ENCODE measurements at regions not wholly inside any gene's neighbourhood (a gene's known extent, or its start where the extent isn't known, plus 50 kb on each side); places are given as distances from the start of the nearest gene placed in this dataset.
"Not testable (repeated sequence)": the region's sequence is repeated elsewhere in the genome, so short reads cannot be mapped to it uniquely, and the experiment has no call there.

DNA sequence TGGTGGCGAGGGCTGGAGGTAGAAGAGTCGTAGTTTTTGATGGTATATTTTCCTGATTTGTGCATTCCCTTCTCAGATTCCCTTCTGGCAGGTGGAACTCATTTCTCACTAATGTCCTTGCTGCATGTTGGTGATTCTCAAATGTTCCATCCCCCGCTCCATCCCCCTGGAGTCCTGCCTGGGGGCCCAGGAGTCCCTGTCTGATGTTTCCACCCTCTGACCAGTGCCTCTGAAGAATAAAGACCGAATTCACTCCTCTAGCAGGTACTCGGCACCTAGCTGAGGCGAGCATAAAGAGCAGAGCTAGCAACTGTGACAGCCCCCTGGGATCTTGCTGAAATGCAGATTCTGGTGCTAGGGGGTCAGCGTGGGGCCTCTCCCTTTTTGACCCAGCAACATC lies 301.8 kb downstream of the BCL2L11 start:
- not testable (repeated sequence) for DNase-seq (ENCODE audit: low read depth in 2 of 3, low spot score in 1 of 3)

DNA sequence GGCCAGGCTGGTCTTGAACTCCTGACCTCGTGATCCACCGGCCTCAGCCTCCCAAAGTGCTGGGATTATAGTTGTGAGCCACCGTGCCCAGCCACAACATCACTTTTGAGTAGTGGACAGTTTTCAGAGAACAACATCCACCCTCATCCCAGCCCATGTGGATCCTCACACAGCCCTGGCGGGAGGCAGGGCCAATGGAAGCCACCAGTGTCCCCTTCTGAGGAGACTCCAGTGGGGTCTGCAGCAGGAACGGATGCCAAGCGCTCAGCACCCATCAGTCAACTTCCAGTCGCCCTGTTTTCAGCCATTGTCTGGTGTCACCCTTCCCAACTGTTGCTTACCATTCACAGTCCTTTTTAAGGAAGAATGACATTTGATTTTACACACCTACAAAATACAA lies 302.5 kb downstream of the BCL2L11 start:
- DNase-seq (ENCODE audit: low read depth in 2 of 3, low spot score in 1 of 3) = not testable (repeated sequence)

DNA sequence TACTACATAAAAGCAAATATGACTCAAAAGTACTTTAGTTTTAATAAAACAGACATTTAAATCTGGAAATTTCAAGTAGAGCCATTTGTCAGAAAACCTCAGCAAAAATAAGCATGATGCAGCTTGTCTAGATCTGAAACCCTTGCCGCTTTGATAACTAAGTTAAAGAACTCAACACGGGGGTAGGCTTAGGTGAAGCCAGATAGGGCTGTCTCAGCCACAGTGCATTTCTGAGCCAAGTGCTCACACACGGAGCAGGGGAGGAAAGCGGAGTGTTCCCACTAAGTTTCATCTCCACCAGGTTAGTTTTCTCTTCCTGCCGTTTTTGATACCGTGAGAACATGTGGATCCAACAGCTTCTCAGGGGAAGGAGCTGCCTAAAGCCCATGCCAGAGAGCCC lies 303.5 kb downstream of the BCL2L11 start:
- not testable (repeated sequence) for DNase-seq (ENCODE audit: low read depth in 2 of 3, low spot score in 1 of 3)

DNA sequence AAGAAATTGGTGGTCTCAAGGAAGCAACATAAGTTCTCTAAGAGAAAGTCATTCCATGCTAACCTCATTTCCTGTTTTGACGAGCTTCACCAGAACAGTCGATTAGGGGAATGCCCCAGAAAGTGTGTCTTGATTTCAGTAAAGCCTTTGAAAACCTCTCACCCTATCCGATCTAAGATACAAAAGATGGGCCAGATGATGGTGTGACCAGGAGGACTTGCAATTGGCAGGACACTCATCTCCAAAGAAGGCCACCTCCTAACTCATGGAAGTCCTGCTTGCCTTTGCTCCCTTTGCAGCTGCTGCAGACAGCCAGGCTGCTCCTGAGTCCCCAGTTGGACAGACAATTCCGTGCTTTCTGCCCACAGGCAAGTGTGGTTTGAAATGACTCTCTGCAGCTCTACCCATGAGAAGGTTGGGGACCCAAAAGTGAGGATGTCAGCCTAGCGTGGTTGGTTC lies 304.2 kb downstream of the BCL2L11 start:
- peak in 2 of 3 donors; percentile 42 to 62 for DNase-seq (ENCODE audit: low read depth in 2 of 3, low spot score in 1 of 3)

DNA sequence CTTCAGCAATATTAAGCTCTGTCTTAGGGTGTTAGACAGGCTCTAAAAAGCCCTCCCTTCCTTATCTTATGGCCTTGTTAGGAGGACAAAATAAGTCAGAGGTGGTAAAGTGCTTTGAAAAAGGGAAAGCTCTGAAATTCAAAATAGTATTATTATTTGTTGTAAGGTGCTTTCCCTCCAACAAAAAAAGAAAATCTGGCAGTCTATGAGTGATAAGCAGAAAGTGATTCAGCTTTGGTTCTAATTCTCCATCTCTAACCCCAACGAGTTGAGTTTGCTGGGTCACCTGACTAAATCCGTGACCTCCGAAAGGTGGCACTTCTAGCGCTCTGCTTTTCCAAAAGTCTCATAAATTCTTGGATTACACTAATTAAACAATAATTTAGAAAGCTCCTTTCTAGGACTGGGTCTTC lies 305.1 kb downstream of the BCL2L11 start:
- peak in 1 of 3 donors; percentile 45 for DNase-seq (ENCODE audit: low read depth in 2 of 3, low spot score in 1 of 3)

DNA sequence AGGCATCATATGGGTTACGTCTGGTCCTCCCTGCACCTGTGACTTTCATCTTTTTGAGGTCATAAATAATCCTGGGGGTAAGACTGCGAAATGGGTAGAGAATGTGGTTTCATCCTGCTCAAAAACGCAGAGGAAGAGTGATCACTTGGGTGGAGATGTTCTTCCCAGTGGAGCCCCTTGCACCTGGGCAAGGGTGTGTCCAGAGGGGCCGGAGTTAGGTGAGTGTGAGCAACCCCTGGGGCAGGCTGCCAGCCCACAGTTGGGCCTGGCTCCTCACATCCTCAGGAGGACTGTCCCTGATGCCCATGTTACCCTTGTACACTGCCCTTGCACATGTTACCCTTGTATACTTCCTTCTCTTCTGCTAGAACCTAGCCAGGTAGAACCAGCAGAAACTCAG lies 306.6 kb downstream of the BCL2L11 start:
- not testable (repeated sequence) for DNase-seq (ENCODE audit: low read depth in 2 of 3, low spot score in 1 of 3)

DNA sequence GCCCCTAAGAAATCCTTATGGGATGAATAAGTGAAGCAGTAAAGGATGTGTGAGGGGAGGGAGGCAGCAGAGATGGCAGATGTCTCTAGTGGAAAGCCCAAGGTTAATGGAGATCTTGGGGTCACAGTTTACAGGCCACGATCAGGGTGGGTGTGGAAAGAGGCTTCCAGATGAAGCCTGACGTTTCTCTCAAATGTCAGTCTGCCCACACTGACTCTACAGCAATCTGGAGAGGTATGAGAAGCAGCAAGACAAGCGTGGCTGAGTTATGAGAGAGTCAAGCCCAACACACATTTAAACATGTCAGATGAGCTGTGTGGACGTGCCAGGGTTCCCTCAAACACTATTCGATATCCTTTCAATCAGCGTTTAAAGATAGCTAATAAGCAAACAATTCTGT lies 308.2 kb downstream of the BCL2L11 start:
- not testable (repeated sequence) for DNase-seq (ENCODE audit: low read depth in 2 of 3, low spot score in 1 of 3)

DNA sequence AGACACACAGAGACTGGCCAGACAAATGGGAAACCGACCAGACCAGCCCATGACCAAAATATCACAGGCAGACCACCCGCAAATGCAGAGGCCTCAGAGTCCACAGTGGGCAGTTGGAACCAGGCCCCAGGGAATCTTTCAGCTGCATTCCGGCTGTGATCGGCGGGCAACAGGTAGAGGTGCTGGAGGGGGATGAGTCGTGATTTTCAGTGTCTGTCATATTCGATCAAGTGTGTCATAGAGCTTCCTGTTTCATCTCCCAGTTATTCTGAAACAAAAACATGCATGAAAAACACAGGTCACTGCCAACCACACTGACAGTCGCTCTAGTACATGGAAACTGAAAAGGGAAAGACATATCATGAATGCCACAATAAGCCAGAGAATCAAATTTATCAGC lies 308.6 kb downstream of the BCL2L11 start:
- not testable (repeated sequence) for DNase-seq (ENCODE audit: low read depth in 2 of 3, low spot score in 1 of 3)

DNA sequence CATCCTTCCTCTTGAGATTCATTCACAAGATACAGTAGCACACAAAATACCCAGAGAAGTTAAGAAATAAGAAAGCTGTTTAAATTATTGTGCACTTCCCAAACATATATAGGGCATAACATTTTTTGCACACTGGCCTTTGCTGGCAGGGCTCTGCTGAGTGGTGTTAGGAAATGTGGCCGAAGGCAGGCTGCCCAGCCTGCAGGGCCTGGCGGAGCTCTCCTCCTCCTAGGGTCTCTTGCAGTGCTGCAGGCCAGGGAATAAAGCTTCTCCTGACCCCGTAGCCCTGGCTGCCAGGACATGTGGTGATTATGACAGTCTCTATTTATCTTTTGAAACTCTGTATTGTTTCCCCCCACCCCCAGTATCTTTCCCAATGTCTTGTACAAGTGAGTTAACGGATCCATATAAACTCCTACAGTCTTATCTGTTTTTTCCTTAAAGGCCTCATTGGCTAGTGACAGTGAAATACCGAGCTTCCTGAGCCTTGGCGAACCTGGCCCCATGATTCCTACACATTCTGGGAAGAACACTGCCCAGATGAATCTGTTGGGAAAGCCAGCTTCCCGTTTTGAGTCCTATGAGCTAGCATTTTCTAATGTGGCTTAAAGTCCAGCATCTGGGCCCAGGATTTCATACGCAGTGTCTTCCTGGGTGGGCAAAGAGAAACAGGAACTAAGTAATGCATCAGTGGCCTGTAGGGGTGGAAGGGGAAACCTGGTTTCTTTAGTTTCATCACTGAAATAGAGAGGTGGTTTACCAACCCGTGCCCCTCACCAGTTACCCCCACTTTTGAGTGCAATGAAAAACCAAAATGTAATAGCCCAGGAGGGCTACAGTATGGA lies 310.3 kb downstream of the BCL2L11 start:
- not testable (repeated sequence) for DNase-seq (ENCODE audit: low read depth in 2 of 3, low spot score in 1 of 3)

DNA sequence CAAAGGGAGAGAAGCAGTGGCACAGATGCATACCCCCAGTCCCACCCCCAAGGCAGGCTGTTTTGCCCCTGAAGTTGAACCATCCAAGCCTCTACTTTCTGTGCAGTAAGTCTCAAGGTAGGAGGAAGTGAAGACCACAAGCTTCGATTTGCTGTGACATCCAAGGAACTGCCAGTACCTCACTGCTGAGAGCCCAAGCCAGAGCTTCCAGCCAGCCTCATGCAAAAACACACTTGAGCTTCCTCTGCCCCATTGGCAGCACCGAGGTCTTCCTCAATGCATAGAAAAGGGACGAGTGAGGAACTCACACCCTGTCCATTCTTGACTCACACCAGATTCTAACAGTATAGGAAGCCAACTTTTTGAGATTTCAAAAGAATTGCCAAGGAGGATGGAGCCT lies 311.7 kb downstream of the BCL2L11 start:
- not testable (repeated sequence) for DNase-seq (ENCODE audit: low read depth in 2 of 3, low spot score in 1 of 3)

DNA sequence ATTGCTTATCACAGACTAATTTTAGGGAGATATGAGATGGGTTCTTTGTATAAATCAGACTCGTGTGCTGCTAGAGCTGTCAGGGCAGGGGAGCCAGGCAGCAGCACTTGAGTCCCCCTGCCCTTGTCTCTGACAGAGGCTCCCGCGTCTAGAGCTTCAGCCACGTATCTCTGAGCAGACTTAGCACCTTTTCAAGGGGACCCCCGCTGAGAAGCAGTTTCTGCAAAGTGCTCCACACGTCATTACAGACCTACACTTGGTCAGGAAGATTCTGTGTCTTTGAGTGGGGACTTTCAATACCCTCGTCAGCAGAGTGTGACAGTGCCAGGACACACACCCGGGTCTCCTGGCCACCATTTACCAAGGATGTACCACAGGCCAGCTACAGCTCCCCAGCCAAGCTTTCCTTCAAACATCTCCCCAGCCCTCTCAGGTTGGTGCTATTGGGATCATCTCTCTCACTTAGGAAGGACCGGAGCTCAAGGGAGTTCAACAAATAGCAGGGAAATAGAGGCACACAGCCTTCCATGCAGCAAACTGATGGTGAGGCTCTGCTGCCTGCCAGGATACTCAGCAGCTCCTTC lies 312.3 kb downstream of the BCL2L11 start:
- DNase-seq (ENCODE audit: low read depth in 2 of 3, low spot score in 1 of 3) = not testable (repeated sequence)

DNA sequence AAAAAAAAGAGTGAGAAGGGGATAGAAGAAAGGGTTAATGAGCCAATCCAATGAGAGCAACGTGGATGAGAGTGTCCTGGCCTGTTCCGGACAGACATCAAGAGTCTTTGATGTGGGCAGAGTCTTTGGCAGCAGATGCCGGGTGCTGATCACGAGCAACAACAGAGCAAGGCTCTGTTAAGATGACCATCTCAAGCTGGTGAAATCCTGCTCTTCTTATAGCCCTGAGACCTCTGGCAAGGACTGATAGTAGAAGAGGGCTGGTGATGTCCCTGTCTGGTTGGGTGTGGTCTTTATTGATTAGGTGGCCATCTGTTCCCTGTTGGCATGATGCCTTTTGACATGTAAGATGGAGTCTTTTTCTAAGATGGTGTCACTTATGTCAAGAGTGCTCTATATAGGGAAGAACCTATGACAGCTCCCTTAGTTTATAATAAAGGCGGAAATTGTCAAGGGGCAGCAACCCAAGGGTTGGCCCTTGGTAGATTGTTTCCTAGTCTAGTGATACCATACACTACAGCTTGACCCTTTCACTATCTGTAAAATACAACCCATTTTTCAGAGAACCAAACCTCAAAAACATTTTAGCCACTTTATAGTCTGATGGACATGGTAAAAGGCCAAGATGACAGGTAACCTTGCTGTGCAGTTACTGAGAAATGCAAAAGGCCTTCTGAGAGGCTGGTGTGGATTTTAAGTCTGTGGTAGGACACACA lies 313.3 kb downstream of the BCL2L11 start:
- not testable (repeated sequence) for DNase-seq (ENCODE audit: low read depth in 2 of 3, low spot score in 1 of 3)

DNA sequence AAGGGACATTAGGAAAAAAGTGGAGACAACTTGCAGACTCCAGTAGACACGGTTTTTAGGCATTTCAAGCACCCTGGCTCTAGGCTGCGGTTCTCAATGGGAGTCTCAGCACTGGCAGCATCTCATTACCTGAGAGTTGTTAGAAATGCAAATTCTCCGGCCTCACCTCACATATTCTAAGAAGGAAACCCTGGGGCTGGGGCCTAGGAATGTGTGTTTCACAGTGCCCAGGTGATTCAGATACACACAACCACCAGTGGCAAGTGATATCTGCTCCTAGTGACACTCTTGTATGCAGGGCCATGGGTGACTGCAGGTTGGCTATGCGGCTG lies 313.9 kb downstream of the BCL2L11 start:
- DNase-seq (ENCODE audit: low read depth in 2 of 3, low spot score in 1 of 3) = not testable (repeated sequence)

DNA sequence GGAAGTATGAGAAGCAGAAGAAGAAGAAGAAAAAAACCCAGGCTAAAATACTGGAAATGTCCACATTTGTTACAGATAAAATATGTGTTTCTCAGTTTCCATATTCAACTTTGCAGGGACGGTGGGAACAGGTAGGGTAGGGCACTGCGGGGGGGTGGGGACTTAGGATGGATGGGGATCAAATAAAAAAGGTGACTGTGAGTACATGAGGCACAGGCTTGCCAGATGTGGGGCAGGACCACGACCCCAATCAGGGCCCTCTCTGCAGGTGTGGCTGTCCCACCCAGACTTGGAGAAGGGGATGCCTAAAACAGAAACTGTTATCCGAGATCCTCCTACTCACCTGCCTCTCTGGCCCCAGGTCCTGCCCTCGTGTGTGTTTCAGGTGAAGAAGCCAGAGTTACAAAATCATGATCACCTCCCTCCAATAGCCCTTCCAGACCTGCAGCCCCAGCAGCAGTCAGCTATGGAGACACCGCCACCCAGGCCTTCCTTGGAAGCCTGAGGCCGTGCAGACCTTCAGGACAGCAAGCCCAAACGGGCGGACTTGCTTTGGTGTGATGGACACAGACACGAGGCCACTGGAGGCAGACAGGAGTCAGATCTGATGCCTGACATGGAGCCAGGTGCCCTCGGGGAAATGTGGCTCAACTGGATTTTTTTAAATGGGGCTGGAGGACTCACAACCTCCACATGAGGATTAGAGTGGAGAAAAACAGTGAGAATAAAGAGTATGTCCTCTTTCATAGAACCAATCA lies 315.0 kb downstream of the BCL2L11 start:
- DNase-seq (ENCODE audit: low read depth in 2 of 3, low spot score in 1 of 3) = not testable (repeated sequence)

DNA sequence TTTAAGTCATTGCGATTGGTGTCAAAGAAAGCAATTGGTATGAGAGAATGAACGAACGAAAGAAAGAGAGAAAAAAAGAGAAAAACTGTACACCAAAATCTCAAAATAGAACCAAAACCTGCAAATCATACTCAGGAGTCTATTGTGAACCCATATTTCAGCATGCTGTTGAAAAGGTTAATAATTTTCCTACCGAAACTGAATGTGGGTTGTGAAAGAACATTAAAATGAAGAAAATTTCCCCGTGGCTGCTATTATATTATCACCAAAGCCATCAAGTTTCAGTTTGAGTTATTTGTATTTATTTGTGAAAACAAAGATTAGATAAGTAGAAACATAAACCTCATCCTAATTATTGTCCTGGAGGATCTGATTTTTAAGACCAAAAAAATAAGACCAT lies 315.7 kb downstream of the BCL2L11 start:
- not testable (repeated sequence) for DNase-seq (ENCODE audit: low read depth in 2 of 3, low spot score in 1 of 3)

DNA sequence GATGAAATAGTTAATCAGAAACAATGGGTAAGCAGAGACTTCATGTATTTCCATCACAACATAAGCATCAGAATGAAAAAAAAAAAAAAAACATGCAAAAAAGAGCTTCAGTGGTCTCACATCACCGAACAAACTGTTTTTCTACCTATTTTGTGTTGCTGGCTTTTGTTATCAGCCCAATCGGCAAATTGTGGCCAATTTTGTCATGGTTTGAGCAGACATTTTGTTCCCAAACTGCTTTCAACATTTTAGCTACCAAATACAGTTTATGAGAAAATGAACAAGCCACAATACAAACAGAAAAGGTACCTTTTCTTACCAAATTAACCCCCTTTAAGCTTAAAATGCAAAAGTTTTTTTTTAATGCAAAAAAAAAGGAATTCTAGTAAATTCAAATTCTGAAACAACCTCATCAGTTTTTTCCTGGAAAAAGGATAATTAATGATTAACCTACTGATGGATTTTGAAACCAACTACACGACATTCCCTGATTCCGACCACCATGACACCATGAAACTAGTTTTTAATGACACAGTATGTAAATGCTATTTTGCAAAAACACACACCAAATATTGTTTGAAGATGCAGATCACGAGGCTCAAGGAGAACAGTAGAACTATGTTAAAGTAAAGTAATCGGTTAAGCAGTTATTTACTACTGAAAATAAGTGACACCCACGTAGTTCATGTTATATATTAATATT lies 316.7 kb downstream of the BCL2L11 start:
- not testable (repeated sequence) for DNase-seq (ENCODE audit: low read depth in 2 of 3, low spot score in 1 of 3)

DNA sequence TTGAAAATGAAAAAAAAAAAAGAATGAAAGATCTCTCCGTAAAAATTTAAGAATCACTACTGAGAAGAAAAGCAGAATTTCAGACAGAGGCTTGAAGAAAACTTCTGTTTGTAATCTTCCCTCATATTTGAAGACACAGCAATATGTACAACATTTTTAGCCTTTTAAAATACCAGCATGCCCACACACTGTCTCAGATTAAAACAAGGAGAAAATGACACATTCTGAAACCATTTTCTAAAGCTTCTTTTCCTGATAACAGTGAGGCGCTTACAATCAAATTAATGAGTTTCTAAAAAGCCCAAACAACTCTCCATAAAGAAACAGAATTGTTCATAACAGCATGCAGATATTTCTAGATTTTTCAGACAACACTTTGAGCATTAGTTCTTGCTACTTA lies 317.4 kb downstream of the BCL2L11 start:
- DNase-seq (ENCODE audit: low read depth in 2 of 3, low spot score in 1 of 3) = not testable (repeated sequence)

DNA sequence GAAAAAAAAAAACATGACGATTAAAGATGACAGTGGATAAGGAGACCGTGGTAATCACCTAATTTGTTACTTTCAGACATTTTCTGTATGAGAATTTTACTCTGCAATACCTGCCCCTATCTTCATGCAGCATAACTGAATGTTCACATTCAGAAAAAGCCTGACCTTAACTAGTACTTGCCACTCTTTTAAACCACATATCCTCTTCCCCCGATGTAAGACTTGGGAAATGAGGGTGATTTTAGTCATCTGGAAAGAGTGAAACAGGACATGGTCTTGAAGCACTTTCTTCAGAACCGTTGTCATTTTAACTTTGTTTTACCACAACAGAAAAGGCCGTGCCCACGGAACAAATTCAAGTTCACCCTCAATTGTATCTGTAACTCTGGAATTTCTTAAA lies 318.5 kb downstream of the BCL2L11 start:
- not testable (repeated sequence) for DNase-seq (ENCODE audit: low read depth in 2 of 3, low spot score in 1 of 3)

DNA sequence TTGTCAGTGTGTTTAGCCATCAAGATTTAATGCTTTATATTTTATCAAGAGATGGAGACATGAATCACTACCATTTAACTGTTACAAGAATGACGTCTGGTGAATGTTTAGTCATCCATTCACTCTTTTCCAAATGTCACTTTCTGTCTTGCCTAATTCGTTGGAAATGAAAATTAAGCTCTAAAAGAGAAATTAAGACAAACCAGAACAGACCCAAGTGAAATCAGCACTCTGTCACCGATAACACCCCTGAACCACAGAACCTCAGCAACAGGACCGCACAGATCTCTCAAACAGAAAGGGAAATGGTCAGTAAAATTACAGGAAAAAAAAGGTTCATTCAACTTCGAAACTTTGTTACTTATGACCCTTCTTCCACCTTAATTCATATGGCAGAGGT lies 320.9 kb downstream of the BCL2L11 start:
- not testable (repeated sequence) for DNase-seq (ENCODE audit: low read depth in 2 of 3, low spot score in 1 of 3)

DNA sequence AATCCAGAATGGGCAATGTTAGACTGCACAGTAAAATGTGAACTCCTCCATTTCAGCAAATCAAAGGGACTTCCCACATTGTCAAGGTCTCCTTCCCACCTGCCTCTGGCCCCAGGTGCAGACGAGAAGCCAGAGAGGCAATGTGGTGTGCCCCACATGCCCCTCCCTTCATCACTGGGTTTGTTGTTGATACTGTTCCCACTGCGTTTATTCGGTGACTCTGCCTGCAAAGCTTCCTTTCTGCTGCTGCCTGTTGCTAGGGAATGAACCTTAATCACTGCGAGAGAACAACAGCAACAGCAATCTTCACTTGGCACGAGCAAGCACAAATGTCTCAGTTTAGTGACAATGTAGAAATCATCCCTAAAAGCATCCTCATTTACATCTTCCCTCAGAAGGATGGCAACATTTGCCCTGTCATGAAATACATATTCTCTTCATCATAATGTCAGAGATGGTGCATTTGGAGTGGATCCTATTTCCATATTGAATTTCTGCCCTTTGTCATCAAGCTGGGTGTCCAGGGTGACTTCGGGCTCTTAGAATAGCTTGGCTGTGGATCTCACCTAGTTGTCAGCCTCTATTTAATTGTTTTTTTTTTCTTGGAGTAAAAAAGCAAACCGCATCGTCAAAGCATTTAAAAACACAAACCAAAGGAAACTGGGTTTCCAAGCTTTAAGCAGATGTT lies 322.2 kb downstream of the BCL2L11 start:
- not testable (repeated sequence) for DNase-seq (ENCODE audit: low read depth in 2 of 3, low spot score in 1 of 3)

All from stimulated activated CD4-positive, alpha-beta T cell treated with anti-CD3 and anti-CD28 coated beads, Interleukin-12 subunit alpha, Interleukin-12 subunit beta, amount 100 ng/mL, for 48 hours (primary cell).